Transverse colon (tissue), 4 donors: ENCODE measurements at regions not wholly inside any gene's neighbourhood (a gene's known extent, or its start where the extent isn't known, plus 50 kb on each side); places are given as distances from the start of the nearest gene placed in this dataset.

ENCODE experiments used
- EP300 ChIP-seq: sonication (generic); formaldehyde crosslinking; IDR thresholded peaks from one replicate; pipeline ENCODE4 v1.6.1; 2017; ENCODE audit warnings: antibody characterized with exemption, low read depth
- POLR2A ChIP-seq: fragments of 450-650 bp; IDR thresholded peaks from one replicate; pipeline ENCODE4 v1.6.1; 2016; ENCODE audit warnings: antibody characterized with exemption, mild to moderate bottlenecking, moderate library complexity
- POLR2AphosphoS5 ChIP-seq, 3 donors: sonication (generic); formaldehyde crosslinking; IDR thresholded peaks; one replicate each; pipeline ENCODE4 v1.6.1; 2016; ENCODE audit warnings: antibody characterized with exemption in 3 of 3
- TF ChIP-seq, protein P1 (sequence below), 5 experiments: fragments of 200-600 bp in 3 of 5; fragments of 450-650 bp in 2 of 5; sonication (generic) in 3 of 5; IDR thresholded peaks; 1 replicate in 2 of 5; 2 replicates in 3 of 5; pipeline ENCODE4 v1.5.1; 2016 to 2017; ENCODE audit warnings: antibody characterized with exemption in 5 of 5, inconsistent platforms in 3 of 5, mild to moderate bottlenecking in 2 of 5, moderate library complexity in 1 of 5

DNA sequence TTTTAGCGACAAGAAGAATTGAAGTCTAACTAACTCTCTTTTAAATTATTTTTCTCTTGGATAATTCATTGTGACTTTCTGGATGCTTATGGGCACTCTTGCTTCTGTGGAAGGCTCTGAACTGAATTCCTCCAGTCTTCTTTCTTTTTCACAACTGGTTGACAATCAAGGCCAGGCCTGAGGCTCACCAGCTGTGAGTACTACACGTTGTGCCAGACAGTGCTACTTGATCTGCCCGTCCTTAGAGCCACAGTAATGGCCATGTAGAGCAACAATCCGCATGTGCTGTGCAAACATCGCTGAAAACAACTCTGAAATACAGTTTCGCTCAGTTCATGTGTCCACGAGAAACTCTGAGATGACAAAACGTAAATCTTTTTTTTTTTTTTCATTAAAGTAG lies 1336.3 kb upstream of the AGA start:
- TF ChIP-seq, protein P1, sequence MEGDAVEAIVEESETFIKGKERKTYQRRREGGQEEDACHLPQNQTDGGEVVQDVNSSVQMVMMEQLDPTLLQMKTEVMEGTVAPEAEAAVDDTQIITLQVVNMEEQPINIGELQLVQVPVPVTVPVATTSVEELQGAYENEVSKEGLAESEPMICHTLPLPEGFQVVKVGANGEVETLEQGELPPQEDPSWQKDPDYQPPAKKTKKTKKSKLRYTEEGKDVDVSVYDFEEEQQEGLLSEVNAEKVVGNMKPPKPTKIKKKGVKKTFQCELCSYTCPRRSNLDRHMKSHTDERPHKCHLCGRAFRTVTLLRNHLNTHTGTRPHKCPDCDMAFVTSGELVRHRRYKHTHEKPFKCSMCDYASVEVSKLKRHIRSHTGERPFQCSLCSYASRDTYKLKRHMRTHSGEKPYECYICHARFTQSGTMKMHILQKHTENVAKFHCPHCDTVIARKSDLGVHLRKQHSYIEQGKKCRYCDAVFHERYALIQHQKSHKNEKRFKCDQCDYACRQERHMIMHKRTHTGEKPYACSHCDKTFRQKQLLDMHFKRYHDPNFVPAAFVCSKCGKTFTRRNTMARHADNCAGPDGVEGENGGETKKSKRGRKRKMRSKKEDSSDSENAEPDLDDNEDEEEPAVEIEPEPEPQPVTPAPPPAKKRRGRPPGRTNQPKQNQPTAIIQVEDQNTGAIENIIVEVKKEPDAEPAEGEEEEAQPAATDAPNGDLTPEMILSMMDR (IDR thresholded peaks at IDR 0.05), result no peak
- TF ChIP-seq POLR2AphosphoS5 (IDR thresholded peaks at IDR 0.05), result no peak
- TF ChIP-seq POLR2A, result no peak
- no peak for TF ChIP-seq EP300
